Brain pericyte (primary cell): ENCODE measurements at regions not wholly inside any gene's neighbourhood (a gene's known extent, or its start where the extent isn't known, plus 50 kb on each side); places are given as distances from the start of the nearest gene placed in this dataset.

Experiments used
- DNase-seq: peaks from one replicate; pipeline ENCODE4 v3.0.0-alpha.2; 2012; ENCODE audit warnings: low read depth, low spot score

DNA sequence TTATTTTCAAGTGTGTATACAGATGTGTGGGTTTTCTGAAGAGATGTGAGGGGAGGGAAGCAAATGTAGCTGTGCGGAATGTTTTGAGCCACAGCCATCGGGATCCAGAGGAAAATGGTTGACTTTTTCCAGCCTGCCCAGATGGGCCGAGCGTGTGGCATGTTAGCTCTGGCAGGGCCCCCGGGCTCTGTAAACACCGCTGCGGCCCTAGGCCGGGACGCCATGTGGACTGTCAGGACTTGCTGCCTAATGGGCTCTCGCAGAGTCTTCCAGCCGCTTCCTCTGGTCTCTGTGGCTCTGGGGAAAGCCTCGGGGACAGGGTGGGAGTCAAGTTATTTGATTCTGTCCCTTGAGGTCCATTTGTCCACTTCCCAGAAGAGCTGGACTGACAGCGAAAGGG lies 109.6 kb upstream of the PTCH1 start:
- DNase-seq = no peak

DNA sequence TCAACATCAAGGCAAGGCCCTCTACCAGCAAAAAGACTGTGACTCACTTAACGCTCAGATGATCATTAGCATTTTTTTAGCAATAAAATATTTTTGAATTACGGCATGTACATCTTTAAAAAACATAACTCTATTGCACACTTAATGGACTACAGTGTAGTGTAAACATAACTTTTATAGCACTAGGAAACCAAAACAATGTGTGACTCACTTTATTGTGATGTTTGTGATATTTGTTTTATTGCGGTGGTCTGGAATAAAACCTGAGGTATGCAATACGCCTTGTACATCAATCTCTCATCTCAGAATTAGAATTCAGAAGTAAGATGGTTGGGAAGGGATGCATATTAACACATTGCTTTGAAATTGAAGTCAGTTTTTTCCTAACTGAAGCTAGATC lies 106.9 kb upstream of the PTCH1 start:
- no peak for DNase-seq

DNA sequence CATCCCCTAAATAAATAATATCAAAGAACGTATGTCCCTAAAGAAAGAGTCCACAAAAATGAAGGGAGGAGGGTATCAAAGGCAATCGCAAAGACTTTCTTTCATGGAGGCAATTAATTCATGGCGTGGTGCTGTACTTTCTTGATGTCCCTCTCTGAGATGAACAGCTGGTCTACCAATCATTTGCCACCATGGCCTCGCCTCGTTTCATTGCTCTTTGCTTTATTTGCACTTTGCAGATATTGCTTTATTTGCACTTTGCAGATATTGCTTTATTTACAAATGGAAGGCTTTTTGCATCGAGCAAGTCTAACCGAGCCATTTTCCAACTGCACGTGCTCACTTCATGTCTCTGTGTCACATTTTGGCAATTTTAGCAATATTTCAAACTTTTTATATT lies 104.0 kb upstream of the PTCH1 start:
- no peak for DNase-seq

DNA sequence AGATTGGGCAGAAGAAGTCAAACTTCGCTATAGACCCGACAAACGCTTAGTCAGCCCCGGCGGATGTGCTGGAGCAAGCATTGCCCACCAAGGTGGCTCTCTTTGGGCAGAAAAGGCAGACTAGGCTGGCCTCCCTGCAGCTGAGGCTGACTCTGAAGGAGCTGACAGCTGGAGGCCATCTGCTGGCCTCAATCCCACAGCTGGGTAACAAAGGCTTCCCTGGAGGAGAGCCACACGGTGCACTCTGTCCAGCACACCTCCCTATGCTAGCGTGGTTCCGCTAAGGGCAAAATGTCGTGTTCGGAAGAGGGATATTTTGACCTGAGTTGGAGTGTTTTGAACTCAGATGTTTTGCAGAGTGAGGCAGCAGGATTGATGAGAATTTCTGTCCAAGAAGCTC lies 103.5 kb upstream of the PTCH1 start:
- no peak for DNase-seq

DNA sequence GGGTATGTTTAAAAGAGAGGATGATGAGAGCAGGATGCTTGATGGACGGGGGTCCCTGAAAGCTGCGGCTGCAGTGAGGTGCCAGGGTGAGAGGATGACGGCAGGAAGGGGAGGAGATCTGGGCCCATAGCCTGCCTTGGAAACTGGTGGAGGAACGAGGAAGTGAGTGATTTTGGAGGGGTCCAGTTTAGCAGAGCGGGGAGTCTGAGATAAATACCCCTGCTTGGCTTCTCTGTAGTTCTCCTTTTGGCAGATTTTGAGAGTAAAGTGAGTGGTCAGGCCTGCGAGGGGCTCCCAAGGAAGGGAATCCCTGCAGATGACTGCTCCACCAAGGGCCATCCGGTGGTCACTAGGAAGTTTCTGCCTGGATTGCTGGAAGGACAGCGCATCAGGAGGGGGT lies 98.5 kb upstream of the PTCH1 start:
- DNase-seq = no peak

DNA sequence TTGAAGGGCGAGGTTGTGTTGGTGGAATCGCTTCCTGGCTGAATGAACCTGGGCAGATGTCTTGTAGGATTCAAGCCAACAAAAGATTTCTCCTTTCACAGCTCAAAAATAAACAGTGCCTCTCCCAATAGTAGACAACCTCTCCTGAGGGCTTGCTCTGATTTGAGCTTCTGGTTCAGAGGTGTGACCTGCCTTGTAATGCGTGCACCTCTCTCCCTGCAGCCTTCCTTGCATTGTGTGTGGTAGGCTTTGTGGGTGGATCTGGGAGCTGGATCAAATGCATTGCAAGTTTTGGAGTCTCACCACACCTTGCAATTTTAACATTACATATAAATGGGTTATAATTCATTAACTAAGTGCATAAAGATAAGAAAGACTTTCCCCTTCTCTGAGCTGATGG lies 96.9 kb upstream of the PTCH1 start:
- no peak for DNase-seq

DNA sequence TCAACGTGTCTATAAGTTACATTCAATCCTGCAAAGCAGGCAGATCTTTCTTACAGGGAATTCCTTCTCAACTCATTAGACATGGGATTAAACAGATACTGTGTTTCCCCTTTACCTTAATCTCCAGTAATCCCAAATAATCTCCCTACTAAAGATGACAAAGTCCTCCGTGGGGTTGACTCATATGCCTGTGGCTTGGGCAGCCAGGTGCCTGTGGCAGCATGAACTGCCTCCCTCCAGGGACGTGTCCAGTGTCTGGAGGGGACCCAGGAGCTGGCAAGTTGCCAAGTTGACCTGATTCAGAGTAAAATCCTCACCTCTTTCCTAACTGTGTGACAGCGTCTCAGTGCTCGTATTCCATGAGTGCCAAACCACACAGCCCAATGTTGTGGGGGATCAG lies 94.6 kb upstream of the PTCH1 start:
- DNase-seq = no peak

DNA sequence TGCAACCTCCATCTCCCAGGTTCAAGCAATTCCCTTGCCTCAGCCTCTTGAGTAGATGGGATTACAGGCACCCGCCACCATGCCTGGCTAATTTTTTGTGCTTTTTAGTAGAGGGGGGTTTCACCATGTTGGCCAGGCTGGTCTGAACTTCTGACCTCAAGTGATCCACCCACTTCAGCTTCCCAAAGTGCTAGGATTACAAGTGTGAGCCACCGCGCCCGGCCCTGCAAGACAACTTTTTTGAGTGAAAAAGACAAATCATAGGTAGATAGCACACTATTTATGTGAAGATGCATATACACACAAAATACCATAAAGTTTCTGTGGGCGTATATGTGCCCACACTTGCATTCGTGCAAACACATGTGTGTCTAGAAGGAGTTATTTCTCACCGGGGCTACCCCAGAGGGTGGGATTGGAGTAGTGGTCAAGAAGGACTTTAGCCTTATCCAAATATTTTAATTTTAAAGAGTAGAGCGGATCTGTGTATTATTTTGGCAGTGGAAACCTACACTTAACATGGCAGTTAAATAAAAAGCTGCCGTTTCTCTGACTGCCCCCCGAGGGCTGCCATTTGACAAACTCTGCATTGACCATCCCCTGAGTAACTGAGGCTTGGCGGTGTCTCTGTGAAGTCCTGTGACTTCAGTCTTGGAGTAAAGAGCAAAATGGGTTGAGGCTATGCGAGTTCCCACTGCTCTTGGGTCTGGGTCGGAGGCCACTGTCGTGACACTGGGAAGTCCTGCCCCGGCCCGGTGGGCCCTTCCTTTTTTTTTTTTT lies 93.4 kb upstream of the PTCH1 start:
- DNase-seq = no peak

DNA sequence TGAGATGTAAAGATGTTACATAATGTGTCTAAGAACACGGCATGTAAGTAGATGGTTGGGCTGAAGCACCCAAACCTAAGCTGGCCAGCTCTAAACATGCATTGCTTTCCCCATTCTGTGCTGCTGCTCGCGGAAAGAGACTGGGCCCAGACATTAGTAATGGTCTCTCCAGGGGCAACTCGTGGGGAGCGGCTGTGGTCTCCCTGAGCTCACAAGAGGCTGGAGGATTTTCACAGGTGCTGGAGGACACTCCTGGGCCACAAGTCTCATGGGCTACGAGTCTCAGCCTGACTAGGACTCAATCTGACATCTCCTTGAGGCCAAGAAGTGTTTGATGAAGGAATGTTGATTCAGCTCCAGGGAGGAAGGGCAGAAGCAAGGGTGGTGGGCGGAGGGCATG lies 92.7 kb upstream of the PTCH1 start:
- DNase-seq = no peak

DNA sequence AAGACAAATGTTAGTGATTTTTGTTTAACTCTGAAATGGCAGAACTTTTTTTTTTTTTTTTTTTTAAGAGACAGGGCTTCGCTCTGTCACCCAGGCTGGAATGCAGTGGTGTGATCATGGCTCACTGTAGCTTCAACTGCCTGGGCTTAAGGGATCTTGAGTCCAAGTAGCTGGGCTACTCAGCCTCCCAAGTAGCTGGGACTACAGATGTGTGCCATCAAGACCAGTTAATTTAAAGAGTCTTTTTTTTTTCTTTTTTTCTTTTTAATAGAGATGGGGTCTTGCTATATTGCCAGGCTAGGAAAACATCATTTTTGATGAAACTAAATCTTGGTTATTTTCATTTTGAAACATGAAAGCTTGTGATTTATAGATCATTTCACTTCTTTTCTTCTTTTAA lies 91.6 kb upstream of the PTCH1 start:
- no peak for DNase-seq

DNA sequence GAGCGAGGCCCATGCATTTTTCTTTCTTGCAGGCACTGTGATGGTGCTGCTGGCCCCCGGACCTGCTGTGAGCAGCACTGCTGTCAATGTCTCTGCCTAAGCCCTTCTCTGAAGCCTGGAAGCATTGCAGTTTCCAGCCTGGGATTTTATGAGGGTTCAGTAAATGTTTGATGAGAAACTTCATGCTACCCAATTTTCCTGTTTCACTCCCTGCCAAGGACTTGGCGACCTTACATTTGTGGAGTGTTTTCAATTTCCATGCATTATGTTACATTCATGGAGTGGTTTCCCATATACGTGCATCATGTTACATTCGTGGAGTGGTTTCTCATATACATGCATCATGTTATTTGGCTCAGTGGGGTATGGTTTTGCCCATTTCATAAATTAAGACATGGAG lies 90.7 kb upstream of the PTCH1 start:
- no peak for DNase-seq

DNA sequence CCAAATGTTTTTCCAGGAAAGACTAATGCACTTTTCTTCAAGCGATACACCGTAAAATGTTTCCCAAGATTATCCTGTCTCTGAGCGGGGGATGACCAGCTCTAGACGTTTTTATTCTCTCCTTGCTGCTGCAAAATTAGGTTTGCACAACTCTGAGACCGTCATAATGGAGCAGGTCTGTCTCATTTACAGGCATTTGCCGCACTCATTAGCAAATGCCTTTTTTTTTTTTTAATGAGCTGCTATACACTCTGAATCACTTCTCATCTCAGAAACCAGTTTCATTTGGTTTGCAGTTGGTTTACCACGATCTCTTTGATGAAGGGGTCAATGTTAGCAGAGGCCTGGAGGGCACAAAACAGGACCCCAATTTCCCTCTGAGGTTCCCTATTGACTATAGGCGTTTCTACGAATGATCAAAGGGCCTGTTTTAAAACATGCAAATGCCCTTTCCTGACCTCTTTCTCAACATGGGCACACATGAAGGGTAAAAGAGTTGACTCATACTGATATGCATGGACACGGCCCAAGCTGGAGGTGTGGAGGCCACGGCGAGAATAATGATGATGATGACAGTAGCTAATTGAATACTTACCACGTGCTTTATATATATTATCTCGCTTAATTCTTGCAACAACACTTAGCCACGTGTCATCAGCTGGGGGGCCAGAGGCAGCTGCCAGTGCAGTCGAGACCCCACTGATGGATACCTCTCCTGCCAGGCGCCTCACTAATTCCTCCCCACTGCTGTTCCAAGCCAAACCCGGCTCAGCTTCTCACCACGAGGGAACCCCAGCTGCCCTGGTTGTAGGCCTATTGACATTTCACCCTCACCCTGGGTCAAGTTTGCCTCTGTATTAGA lies 89.9 kb upstream of the PTCH1 start:
- no peak for DNase-seq

DNA sequence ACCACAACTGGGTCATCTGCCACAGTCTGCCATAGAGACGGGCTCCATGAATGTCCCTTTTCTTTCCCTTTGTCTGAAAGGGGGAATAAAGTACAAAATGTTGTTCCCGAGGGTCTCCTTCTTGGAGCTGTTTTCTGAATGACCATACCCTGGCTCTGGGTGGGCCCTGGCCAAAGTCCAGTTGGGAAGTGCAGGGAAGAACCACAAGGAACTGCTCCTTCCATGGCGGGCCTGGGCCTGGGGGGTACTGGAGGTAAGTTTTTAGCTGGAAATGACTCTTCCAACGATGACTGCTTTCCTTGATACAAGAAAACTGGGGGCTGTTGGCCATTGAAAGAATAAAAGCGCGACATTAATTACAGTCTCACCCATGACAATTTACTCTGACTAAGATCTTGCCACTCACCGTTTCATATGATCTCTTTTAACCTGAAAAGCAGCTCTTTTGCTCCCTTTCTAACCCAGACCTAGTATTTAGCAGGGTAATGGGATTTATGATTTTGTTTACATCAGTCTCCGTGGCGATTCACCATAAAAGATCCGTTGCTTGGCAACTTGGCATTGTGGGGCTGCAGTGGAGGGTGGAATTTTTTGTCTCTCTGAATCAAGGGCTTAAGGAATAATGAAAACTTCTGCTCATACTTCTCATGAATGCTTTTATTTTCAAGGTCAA lies 89.2 kb upstream of the PTCH1 start:
- DNase-seq = no peak

DNA sequence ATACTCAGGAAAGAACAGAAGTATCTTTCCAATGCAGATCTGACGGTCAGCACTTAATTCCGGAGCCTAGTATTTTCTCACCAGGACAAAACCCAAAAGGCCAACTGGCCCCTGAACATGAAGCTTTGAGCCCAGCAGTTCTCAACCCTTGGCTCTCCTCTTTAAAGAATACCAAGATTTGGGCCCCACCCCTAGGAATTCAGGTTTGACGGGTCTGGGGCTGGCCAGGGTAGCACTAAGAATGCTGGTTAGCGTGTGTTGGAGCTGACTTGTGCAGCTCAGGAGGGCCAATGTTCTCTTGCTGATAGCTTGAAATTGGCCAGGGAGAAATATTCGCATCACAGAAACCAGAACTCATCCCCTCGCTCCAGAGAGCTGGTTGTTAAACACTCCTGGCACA lies 88.3 kb upstream of the PTCH1 start:
- DNase-seq = no peak

DNA sequence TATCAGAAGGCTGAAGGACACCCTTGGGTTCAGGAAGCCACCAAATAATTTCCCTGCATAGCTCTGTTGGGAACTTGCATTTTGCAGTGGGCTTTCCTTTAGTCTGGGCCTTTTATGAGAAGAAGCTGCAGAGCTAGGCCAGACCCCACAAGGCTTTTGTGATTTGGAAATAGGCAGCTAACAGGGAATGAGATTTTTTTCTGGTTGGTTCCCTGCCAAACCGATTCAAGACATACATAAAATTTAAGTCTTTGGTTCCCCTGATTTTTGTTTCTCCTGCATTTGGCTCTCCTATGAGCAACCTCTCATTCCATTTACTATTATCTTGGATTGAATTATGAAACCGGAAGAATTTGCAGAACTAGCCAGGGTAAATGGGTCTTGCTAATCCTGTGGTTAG lies 81.5 kb upstream of the PTCH1 start:
- no peak for DNase-seq

DNA sequence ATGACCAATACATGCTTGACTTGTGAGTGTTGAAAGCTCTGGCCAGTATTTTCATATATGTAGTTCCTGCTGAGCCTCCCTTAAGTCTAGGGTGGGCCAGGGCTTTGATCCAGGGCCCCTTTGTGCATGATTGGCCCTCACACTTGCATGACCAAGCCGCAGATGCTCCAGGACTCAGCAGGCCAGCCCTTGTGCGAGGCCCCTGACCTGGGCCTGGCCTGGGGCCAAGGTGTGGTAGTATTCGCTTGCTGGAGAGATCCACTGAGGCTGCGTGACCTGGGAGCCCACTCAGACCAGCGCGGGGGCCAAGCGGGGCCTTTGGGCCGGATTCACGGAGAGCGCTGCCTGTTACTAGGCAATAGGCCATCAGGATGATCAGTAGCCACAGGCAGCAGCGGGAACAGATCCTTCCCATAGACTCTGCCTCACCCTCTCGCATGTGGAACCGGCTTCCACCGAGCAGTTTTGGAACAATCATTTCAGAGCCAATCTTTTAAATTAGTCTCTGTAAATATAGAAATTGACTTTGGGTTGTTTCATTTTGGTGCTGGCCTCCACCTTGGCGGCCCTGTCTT lies 79.0 kb upstream of the PTCH1 start:
- no peak for DNase-seq

DNA sequence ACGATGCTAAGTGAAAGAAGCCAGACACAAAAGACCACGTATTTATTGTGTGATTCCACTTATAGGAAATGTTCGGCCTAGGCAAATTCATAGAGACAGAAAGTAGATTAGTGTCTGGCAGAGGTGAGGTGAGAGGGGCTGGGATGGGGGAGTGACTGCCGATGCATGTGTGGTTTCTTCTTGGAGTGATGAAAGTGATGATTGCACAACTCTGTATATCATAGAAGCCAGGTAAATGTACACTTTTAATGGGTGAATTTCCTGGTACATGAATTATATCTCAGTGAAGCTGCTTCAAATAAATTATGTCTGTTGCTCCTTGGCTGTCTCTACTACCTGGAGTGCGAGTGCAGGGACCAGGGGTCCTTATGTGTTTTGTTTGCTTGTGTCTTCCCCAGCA lies 76.2 kb upstream of the PTCH1 start:
- no peak for DNase-seq

DNA sequence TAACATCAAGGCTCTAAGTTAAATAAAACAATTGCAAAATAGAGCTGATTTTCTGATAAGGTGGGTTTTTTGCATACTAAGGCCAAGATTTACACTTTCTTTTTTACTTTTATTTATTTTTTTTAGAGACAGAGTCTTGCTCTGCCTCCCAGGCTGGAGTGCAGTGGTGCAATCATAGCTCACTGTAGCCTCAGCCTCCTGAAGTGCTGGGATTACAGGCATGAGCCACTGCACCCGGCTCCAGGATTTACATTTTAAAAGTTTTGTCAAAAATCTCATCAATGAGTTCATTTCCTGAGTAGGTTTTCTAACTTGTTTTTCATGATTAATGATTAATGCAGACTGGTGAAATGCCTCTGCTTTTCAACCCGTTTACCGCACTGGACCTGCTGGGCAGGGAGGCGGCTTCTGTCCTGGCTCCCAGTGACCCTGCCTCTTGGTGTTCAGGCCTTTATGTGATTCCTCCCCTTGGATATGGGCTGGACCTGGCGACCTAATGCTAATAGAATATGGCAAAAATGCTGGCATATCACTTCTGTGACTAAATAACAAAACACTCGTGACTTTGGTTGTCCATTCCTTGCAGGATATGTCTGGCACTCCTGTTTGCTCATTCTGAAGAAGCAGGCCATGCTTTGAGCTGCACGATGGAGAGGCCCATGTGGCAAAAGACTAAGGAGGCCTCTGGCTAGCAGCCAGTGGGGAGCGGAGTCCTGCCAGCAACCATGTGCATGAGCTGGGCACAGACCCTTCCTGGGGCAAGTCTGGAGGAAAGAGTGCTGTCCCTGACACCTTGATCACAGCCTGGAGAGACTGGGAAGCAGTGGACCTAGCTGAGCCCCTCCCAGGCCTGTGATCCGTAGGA lies 72.2 kb upstream of the PTCH1 start:
- DNase-seq = no peak

DNA sequence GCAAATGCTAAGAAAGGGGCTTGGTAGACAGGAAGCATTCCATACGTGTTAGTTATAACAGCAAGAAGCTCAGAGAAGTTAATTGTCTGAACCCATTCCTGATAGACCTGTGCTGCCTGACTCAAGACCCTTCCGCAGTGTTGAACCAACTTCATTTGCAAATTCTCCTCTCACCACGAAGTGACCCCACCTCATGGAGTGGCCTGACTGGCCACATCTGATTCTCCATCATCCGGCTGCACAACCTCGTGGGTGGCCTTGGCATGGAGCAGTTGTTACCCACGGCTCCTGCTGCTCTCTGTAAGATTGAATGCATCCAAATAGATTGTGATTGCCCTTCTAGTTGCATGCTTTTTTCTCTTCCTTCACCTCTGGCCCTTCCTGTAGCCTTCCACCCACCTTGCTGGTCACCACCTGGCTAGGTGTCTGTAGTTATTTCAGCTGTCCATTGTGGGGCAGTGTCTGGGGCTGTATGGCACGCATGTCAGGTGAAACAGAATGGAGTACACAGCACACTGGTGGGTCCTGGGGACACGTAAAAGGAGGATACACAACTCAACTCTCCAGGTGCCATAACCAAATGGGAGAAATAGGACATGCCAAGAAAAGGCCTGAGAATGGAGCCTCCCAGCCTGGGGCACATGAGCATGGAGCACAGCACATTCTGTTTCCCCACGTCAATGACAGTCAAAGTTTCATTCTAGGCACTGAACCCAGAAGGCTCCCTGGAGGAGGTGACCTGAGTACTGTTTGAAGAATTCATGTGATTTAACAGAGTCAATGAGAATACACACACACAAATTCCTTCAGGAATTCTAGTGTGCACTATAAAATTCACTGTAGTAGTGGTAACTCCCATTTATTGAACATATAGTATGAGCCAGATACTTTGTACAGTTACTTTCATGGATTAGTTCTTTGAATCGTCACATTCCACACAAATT lies 70.5 kb upstream of the PTCH1 start:
- no peak for DNase-seq

DNA sequence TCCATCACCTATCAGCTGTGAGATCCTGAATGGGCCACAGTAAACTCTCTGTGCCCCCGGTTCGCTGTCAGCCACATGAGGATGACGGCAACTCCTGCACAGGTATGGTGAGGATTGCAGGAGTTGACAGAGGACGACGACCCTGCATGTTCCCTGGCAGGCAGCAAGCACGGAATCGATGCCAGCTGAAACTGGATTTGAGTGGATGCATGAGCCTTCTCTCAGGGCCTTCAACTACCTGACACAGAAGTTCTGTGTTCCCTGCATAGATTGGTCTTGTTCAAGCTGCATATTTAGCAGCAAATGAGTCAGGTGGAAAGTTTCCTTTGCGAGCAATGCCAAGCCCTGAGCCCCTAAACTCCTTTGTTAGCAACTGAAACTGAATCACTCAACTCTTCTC lies 69.6 kb upstream of the PTCH1 start:
- DNase-seq = no peak
